H9 (cell line): ENCODE measurements at regions not wholly inside any gene's neighbourhood (a gene's known extent, or its start where the extent isn't known, plus 50 kb on each side); places are given as distances from the start of the nearest gene placed in this dataset.

Experiments
- DNase-seq: peaks from one replicate; pipeline ENCODE4 v3.0.0-alpha.2; 2017
- H2AFZ ChIP-seq: one replicate; pipeline ENCODE4 v1.6.1; 2013; ENCODE audit warnings: mild to moderate bottlenecking, low read length, control low read depth, moderate library complexity
- H2AK5ac ChIP-seq: 2 replicates; pipeline ENCODE4 v1.6.1; 2013; ENCODE audit warnings: low read length, control low read depth, mixed read lengths; ENCODE audit not compliant: insufficient read length
- H2BK120ac ChIP-seq: one replicate; pipeline ENCODE4 v1.6.1; 2013; ENCODE audit warnings: low read depth, mild to moderate bottlenecking, low read length, control low read depth, inconsistent platforms; ENCODE audit not compliant: poor library complexity, severe bottlenecking
- H2BK12ac ChIP-seq: 2 replicates; pipeline ENCODE4 v1.6.1; 2013; ENCODE audit warnings: low read length, control low read depth, mixed read lengths, low read depth; ENCODE audit not compliant: insufficient read length
- H2BK15ac ChIP-seq: 2 replicates; pipeline ENCODE4 v1.6.1; 2013; ENCODE audit warnings: low read depth, low read length, control low read depth
- H2BK20ac ChIP-seq: one replicate; pipeline ENCODE4 v1.6.1; 2013; ENCODE audit warnings: low read depth, mild to moderate bottlenecking, low read length, control low read depth, inconsistent platforms; ENCODE audit not compliant: poor library complexity, severe bottlenecking
- H2BK5ac ChIP-seq: 2 replicates; pipeline ENCODE4 v1.6.1; 2013; ENCODE audit warnings: low read length, control low read depth, mixed read lengths; ENCODE audit not compliant: insufficient read length
- H3K14ac ChIP-seq: 2 replicates; pipeline ENCODE4 v1.6.1; 2013; ENCODE audit warnings: low read length, control low read depth; ENCODE audit not compliant: insufficient read depth
- H3K18ac ChIP-seq: 2 replicates; pipeline ENCODE4 v1.6.1; 2013; ENCODE audit warnings: low read depth, mild to moderate bottlenecking, mixed read lengths, low read length, control low read depth; ENCODE audit not compliant: insufficient read length
- H3K23ac ChIP-seq: 2 replicates; pipeline ENCODE4 v1.6.1; 2013; ENCODE audit warnings: low read length, control low read depth, mixed read lengths, low read depth; ENCODE audit not compliant: insufficient read length
- H3K23me2 ChIP-seq: 2 replicates; pipeline ENCODE4 v1.6.1; 2013; ENCODE audit warnings: low read depth, mild to moderate bottlenecking, mixed read lengths, low read length, control low read depth; ENCODE audit not compliant: insufficient read length, poor library complexity, severe bottlenecking
- H3K27ac ChIP-seq: 2 replicates; pipeline ENCODE4 v1.5.1; 2013; ENCODE audit warnings: low read length, control low read depth, mixed read lengths, low read depth; ENCODE audit not compliant: insufficient read length
- H3K27me3 ChIP-seq: 2 replicates; pipeline ENCODE4 v1.6.1; 2013; ENCODE audit warnings: low read length, control low read depth, inconsistent platforms; ENCODE audit not compliant: insufficient read depth
- H3K4ac ChIP-seq: 2 replicates; pipeline ENCODE4 v1.6.1; 2013; ENCODE audit warnings: low read depth, mild to moderate bottlenecking, control low read depth, inconsistent platforms, low read length, moderate library complexity
- H3K4me1 ChIP-seq: 2 replicates; pipeline ENCODE4 v1.6.1; 2013; ENCODE audit warnings: low read length, control low read depth, inconsistent platforms; ENCODE audit not compliant: insufficient read depth
- H3K4me2 ChIP-seq: 2 replicates; pipeline ENCODE4 v1.6.1; 2013; ENCODE audit warnings: low read length, control low read depth, mixed read lengths; ENCODE audit not compliant: insufficient read length, insufficient read depth
- H3K56ac ChIP-seq: 2 replicates; pipeline ENCODE4 v1.6.1; 2013; ENCODE audit warnings: low read depth, mild to moderate bottlenecking, mixed read lengths, low read length, control low read depth; ENCODE audit not compliant: insufficient read length
- H3K79me1 ChIP-seq: 2 replicates; pipeline ENCODE4 v1.6.1; 2013; ENCODE audit warnings: low read depth, mild to moderate bottlenecking, moderate library complexity, low read length, control low read depth, inconsistent platforms; ENCODE audit not compliant: insufficient read depth, poor library complexity, severe bottlenecking
- H3K79me2 ChIP-seq: 2 replicates; pipeline ENCODE4 v1.6.1; 2013; ENCODE audit warnings: low read length, control low read depth, inconsistent platforms; ENCODE audit not compliant: insufficient read depth
- H3K9ac ChIP-seq: 2 replicates; pipeline ENCODE4 v1.6.1; 2013; ENCODE audit warnings: low read length, control low read depth, mixed read lengths; ENCODE audit not compliant: insufficient read length; ENCODE audit errors: extremely low read depth
- H3K9me3 ChIP-seq: one replicate; pipeline ENCODE4 v1.6.1; 2013; ENCODE audit warnings: low read depth, low read length, inconsistent platforms; ENCODE audit not compliant: control insufficient read depth
- H3T11ph ChIP-seq: one replicate; pipeline ENCODE4 v1.6.1; 2013; ENCODE audit warnings: mild to moderate bottlenecking, low read length, control low read depth, inconsistent platforms
- H4K20me1 ChIP-seq: one replicate; pipeline ENCODE4 v1.6.1; 2013; ENCODE audit not compliant: control insufficient read depth, insufficient read length, insufficient read depth
- H4K5ac ChIP-seq: 2 replicates; pipeline ENCODE4 v1.6.1; 2013; ENCODE audit warnings: low read depth, mild to moderate bottlenecking, mixed read lengths, low read length, control low read depth; ENCODE audit not compliant: insufficient read length
- H4K8ac ChIP-seq: replicated peaks from 2 replicates; pipeline ENCODE4 v1.6.1; 2013; ENCODE audit warnings: low read length, control low read depth, mixed read lengths, low read depth; ENCODE audit not compliant: insufficient read length
- H4K91ac ChIP-seq: 2 replicates; pipeline ENCODE4 v1.6.1; 2013; ENCODE audit warnings: low read depth, mild to moderate bottlenecking, moderate library complexity, mixed read lengths, low read length, control low read depth; ENCODE audit not compliant: insufficient read length
- H3K27ac Mint-ChIP-seq, 3 experiments: 2 replicates in 2 of 3; 3 replicates in 1 of 3; pipeline ENCODE4 v1.8.0; 2020 to 2021; ENCODE audit warnings: mixed read lengths in 3 of 3, mild to moderate bottlenecking in 1 of 3, moderate library complexity in 1 of 3
- H3K27me3 Mint-ChIP-seq: 2 replicates; pipeline ENCODE4 v1.8.0; 2021; ENCODE audit warnings: low read depth, mild to moderate bottlenecking, moderate library complexity, mixed read lengths
- H3K36me3 Mint-ChIP-seq, 3 experiments: 2 replicates in 2 of 3; 3 replicates in 1 of 3; pipeline ENCODE4 v1.8.0; 2020 to 2021; ENCODE audit warnings: low read depth in 3 of 3, mixed read lengths in 3 of 3; ENCODE audit not compliant: insufficient read depth in 1 of 3
- H3K4me1 Mint-ChIP-seq, 2 experiments: 2 replicates each; pipeline ENCODE4 v1.8.0; 2020; ENCODE audit warnings: mixed read lengths in 2 of 2
- H3K4me3 Mint-ChIP-seq, 2 experiments: 2 replicates in 1 of 2; 3 replicates in 1 of 2; pipeline ENCODE4 v1.8.0; 2020 to 2021; ENCODE audit warnings: mild to moderate bottlenecking in 2 of 2, mixed read lengths in 2 of 2, moderate library complexity in 1 of 2
- H3K9me3 Mint-ChIP-seq, 2 experiments: 2 replicates in 1 of 2; 3 replicates in 1 of 2; pipeline ENCODE4 v1.8.0; 2020; ENCODE audit warnings: mild to moderate bottlenecking in 2 of 2, mixed read lengths in 2 of 2, moderate library complexity in 1 of 2
- WGBS: extraction: QIAGEN DNeasy Blood & Tissue Kit; methylation state at CpG from one replicate; pipeline ENCODE4 v1.1.7; 2013; ENCODE audit warnings: missing lambda C conversion rate, low lambda C conversion rate, mixed read lengths; ENCODE audit not compliant: insufficient read length; ENCODE audit errors: extremely low coverage; 5-methylcytosine and 5-hydroxymethylcytosine counted together
- TF ChIP-seq, protein P1 (sequence below): fragments of 200-600 bp; sonication (generic); conservative IDR thresholded peaks from 3 replicates; pipeline ENCODE4 v1.8.0; 2021; ENCODE audit warnings: antibody characterized with exemption, mild to moderate bottlenecking

DNA sequence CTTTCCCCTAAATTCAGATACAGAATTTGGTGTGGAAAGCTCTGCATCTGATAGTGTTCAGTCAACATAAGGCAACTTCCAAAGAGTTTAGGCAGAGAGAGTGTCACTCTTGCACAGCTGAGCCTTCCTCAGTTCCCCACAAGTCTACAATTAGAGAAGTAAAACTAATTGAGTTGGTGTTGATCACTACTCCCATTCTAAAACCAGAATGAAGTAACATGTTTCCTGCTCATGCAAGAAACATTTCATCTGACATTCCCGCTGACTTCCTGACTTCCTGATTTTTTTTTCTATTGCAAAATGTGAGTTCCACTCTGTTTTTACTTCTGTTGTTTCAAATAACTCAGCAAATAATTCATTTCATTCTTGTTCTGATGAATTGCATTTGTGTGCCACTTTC, 271.0 kb downstream of the ALG10B start:
- no peaks in the 10 kb centered on the region for H3K27me3 Mint-ChIP-seq

More for the DNA sequence above, 271.0 kb downstream of the ALG10B start:
- Histone ChIP-seq H2AFZ (no peak overlapping the region), H4K20me1 (no peaks in the 10 kb centered on the region), H2BK5ac (no peak overlapping the region), H4K5ac (no peak overlapping the region), H3K56ac (no peak overlapping the region), H3K79me2 (no peaks in the 10 kb centered on the region), H3K79me1 (no peaks in the 10 kb centered on the region), H3K14ac (no peak overlapping the region), H3K23ac (no peak overlapping the region), H3K4ac (no peak overlapping the region), H4K8ac (no peak overlapping the region), H2BK15ac (no peak overlapping the region), H3K23me2 (no peaks in the 10 kb centered on the region), H3K4me2 (no peak overlapping the region), H2BK12ac (no peak overlapping the region), H3K27ac (no peak overlapping the region), H2AK5ac (no peak overlapping the region), H3K18ac (no peak overlapping the region), H4K91ac (no peak overlapping the region), H3K9ac (no peak overlapping the region), H3T11ph (no peak overlapping the region), H2BK120ac (no peak overlapping the region), H3K27me3 (no peaks in the 10 kb centered on the region), H3K9me3 (no peaks in the 10 kb centered on the region), H2BK20ac (no peak overlapping the region), H3K4me1 (no peaks in the 10 kb centered on the region)
- no CpG with 5 or more reads among the region's 1 CpG for WGBS
- H3K4me1 Mint-ChIP-seq, result no peaks in the 10 kb centered on the region
- TF ChIP-seq, protein P1, sequence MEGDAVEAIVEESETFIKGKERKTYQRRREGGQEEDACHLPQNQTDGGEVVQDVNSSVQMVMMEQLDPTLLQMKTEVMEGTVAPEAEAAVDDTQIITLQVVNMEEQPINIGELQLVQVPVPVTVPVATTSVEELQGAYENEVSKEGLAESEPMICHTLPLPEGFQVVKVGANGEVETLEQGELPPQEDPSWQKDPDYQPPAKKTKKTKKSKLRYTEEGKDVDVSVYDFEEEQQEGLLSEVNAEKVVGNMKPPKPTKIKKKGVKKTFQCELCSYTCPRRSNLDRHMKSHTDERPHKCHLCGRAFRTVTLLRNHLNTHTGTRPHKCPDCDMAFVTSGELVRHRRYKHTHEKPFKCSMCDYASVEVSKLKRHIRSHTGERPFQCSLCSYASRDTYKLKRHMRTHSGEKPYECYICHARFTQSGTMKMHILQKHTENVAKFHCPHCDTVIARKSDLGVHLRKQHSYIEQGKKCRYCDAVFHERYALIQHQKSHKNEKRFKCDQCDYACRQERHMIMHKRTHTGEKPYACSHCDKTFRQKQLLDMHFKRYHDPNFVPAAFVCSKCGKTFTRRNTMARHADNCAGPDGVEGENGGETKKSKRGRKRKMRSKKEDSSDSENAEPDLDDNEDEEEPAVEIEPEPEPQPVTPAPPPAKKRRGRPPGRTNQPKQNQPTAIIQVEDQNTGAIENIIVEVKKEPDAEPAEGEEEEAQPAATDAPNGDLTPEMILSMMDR, result no peak
- H3K27ac Mint-ChIP-seq, result no peak overlapping the region; a peak in 1 of 7 replicates
- no peak overlapping the region for H3K4me3 Mint-ChIP-seq
- H3K36me3 Mint-ChIP-seq, result no peaks in the 10 kb centered on the region
- DNase-seq, result no peak
- H3K9me3 Mint-ChIP-seq, result no peaks in the 10 kb centered on the region; a peak in 3 of 5 replicates
